Smooth muscle cell (in vitro differentiated cells): ENCODE measurements at regions not wholly inside any gene's neighbourhood (a gene's known extent, or its start where the extent isn't known, plus 50 kb on each side); places are given as distances from the start of the nearest gene placed in this dataset.

ENCODE experiments used
- DNase-seq: peaks from one replicate; lab custom pipeline; 2025; ENCODE audit not compliant: unreplicated experiment; lab: John Stamatoyannopoulos, UW
- H2AFZ ChIP-seq: fragments of 200-600 bp; sonication (generic); 2 replicates; pipeline ENCODE4 v1.6.0; 2016; ENCODE audit warnings: antibody characterized with exemption, low read depth, mild to moderate bottlenecking
- H3F3A ChIP-seq: fragments of 200-600 bp; sonication (generic); 2 replicates; pipeline ENCODE4 v1.6.0; 2017; ENCODE audit warnings: antibody characterized with exemption, low read depth
- H3K27ac ChIP-seq: fragments of 200-600 bp; sonication (generic); 2 replicates; pipeline ENCODE4 v1.5.1; 2016; ENCODE audit warnings: low read depth, mild to moderate bottlenecking
- H3K27me3 ChIP-seq: fragments of 200-600 bp; sonication (generic); 2 replicates; pipeline ENCODE4 v1.6.1; 2016; ENCODE audit warnings: low read depth, mild to moderate bottlenecking
- H3K36me3 ChIP-seq: fragments of 200-600 bp; sonication (generic); 2 replicates; pipeline ENCODE4 v1.5.1; 2016; ENCODE audit warnings: low read depth
- H3K4me1 ChIP-seq: fragments of 200-600 bp; sonication (generic); 2 replicates; pipeline ENCODE4 v1.5.1; 2016; ENCODE audit warnings: low read depth
- H3K4me2 ChIP-seq: fragments of 200-600 bp; sonication (generic); 2 replicates; pipeline ENCODE4 v1.6.0; 2016; ENCODE audit warnings: mild to moderate bottlenecking
- H3K4me3 ChIP-seq: fragments of 200-600 bp; sonication (generic); 2 replicates; pipeline ENCODE4 v1.5.1; 2016; ENCODE audit warnings: mild to moderate bottlenecking
- H3K79me2 ChIP-seq: fragments of 200-600 bp; sonication (generic); 2 replicates; pipeline ENCODE4 v1.6.0; 2016; ENCODE audit warnings: low read depth, mild to moderate bottlenecking
- H3K9ac ChIP-seq: fragments of 200-600 bp; sonication (generic); 2 replicates; pipeline ENCODE4 v1.6.0; 2016; ENCODE audit warnings: low read depth
- H3K9me3 ChIP-seq: fragments of 200-600 bp; sonication (generic); replicated peaks from 2 replicates; pipeline ENCODE4 v1.5.1; 2016; ENCODE audit warnings: low read depth
- H4K20me1 ChIP-seq: fragments of 200-600 bp; sonication (generic); 2 replicates; pipeline ENCODE4 v1.6.0; 2016; ENCODE audit warnings: low read depth
- CTCF ChIP-seq: fragments of 200-600 bp; sonication (generic); IDR thresholded peaks from 2 replicates; pipeline ENCODE4 v1.5.1; 2017; ENCODE audit warnings: borderline replicate concordance, mild to moderate bottlenecking, antibody characterized with exemption; ENCODE audit not compliant: insufficient read depth, poor library complexity, severe bottlenecking
- WGBS: methylation state at CpG from one replicate; pipeline ENCODE4 v1.1.7; 2016; ENCODE audit warnings: low lambda C conversion rate; 5-methylcytosine and 5-hydroxymethylcytosine counted together

GRCh38 chr3:104584682-104585081 lies 782.0 kb upstream of the ALCAM start:
- no peaks in the 10 kb centered on the region for H3K27me3 ChIP-seq
- H3K4me1 ChIP-seq: no peaks in the 10 kb centered on the region
- no peak overlapping the region for H2AFZ ChIP-seq
- H3K9me3 ChIP-seq: no peaks in the 10 kb centered on the region
- H3F3A ChIP-seq: no peaks in the 10 kb centered on the region
- DNase-seq: no peak
- H3K79me2 ChIP-seq: no peaks in the 10 kb centered on the region
- no peak overlapping the region for H3K4me2 ChIP-seq
- no peak overlapping the region for H3K4me3 ChIP-seq
- TF ChIP-seq CTCF: no peak
- 93% methylated on average over 5 of the region's 5 CpGs for WGBS
- H3K9ac ChIP-seq: no peak overlapping the region
- no peaks in the 10 kb centered on the region for H3K36me3 ChIP-seq
- H4K20me1 ChIP-seq: no peaks in the 10 kb centered on the region
- H3K27ac ChIP-seq: no peak overlapping the region

- Histone ChIP-seq H2AFZ (no peak overlapping the region), H3K4me3 (no peak overlapping the region), H3K4me1 (no peaks in the 10 kb centered on the region), H3K27ac (no peak overlapping the region), H3K9ac (no peak overlapping the region), H3K9me3 (no peaks in the 10 kb centered on the region), H3K79me2 (no peaks in the 10 kb centered on the region), H4K20me1 (no peaks in the 10 kb centered on the region), H3K36me3 (no peaks in the 10 kb centered on the region), H3F3A (no peaks in the 10 kb centered on the region), H3K4me2 (no peak overlapping the region), H3K27me3 (no peaks in the 10 kb centered on the region)
- no peak for TF ChIP-seq CTCF
- DNase-seq: no peak
Measured at GRCh38 chr3:104586344-104586743, 780.4 kb upstream of the ALCAM start.

GRCh38 chr3:104588442-104588841 lies 778.3 kb upstream of the ALCAM start:
- H2AFZ ChIP-seq: no peak overlapping the region
- H3K4me1 ChIP-seq: no peaks in the 10 kb centered on the region
- no peaks in the 10 kb centered on the region for H3F3A ChIP-seq
- TF ChIP-seq CTCF: no peak
- no peaks in the 10 kb centered on the region for H3K79me2 ChIP-seq
- no peaks in the 10 kb centered on the region for H3K36me3 ChIP-seq
- WGBS: 82% methylated on average over 3 of the region's 3 CpGs
- H4K20me1 ChIP-seq: no peaks in the 10 kb centered on the region
- no peak overlapping the region for H3K27ac ChIP-seq
- no peak overlapping the region for H3K9ac ChIP-seq
- no peak for DNase-seq
- H3K4me2 ChIP-seq: no peak overlapping the region
- H3K27me3 ChIP-seq: no peaks in the 10 kb centered on the region
- H3K9me3 ChIP-seq: no peaks in the 10 kb centered on the region
- H3K4me3 ChIP-seq: no peak overlapping the region

- no peaks in the 10 kb centered on the region for H3K27me3 ChIP-seq
- no peak for DNase-seq
- no peak overlapping the region for H3K9ac ChIP-seq
- no peak overlapping the region for H3K27ac ChIP-seq
- no peak overlapping the region for H2AFZ ChIP-seq
- 94% methylated on average over 3 of the region's 3 CpGs for WGBS
- H3K4me1 ChIP-seq: no peaks in the 10 kb centered on the region
- H4K20me1 ChIP-seq: no peaks in the 10 kb centered on the region
- no peaks in the 10 kb centered on the region for H3K36me3 ChIP-seq
- H3K4me3 ChIP-seq: no peak overlapping the region
- no peak overlapping the region for H3K4me2 ChIP-seq
- TF ChIP-seq CTCF: no peak
- H3K9me3 ChIP-seq: no peaks in the 10 kb centered on the region
- no peaks in the 10 kb centered on the region for H3F3A ChIP-seq
- H3K79me2 ChIP-seq: no peaks in the 10 kb centered on the region
Measured at GRCh38 chr3:104591776-104592175, 774.9 kb upstream of the ALCAM start.
